HG02870 (cell line): ENCODE measurements at regions not wholly inside any gene's neighbourhood (a gene's known extent, or its start where the extent isn't known, plus 50 kb on each side); places are given as distances from the start of the nearest gene placed in this dataset.
"Not testable (repeated sequence)": the region's sequence is repeated elsewhere in the genome, so short reads cannot be mapped to it uniquely, and the experiment has no call there.

Experiments used
- ATAC-seq: cut with Tn5 transposase; IDR thresholded peaks from one replicate; pipeline ENCODE4 v1.9.1; 2021; ENCODE audit warnings: mild to moderate bottlenecking, moderate library complexity; ENCODE audit not compliant: unreplicated experiment

- no peak for ATAC-seq
Measured at GRCh38 chr6:60991427-60992028, 1294.5 kb downstream of the KHDRBS2 start.

GRCh38 chr6:60952500-60952899 lies 1333.5 kb downstream of the KHDRBS2 start:
- ATAC-seq, result no peak

GRCh38 chr6:60950221-60950923 lies 1335.7 kb downstream of the KHDRBS2 start:
- ATAC-seq, result not testable (repeated sequence)

GRCh38 chr6:60947416-60947815 lies 1338.6 kb downstream of the KHDRBS2 start:
- not testable (repeated sequence) for ATAC-seq

GRCh38 chr6:60944803-60945202 lies 1341.2 kb downstream of the KHDRBS2 start:
- ATAC-seq, result not testable (repeated sequence)

GRCh38 chr6:60935970-60936369 lies 1350.1 kb downstream of the KHDRBS2 start:
- peak; percentile 63 for ATAC-seq

GRCh38 chr6:60919652-60920051 lies 1366.4 kb downstream of the KHDRBS2 start:
- ATAC-seq, result not testable (repeated sequence)

- ATAC-seq, result not testable (repeated sequence)
Measured at GRCh38 chr6:60903860-60904259, 1382.2 kb downstream of the KHDRBS2 start.

- ATAC-seq, result not testable (repeated sequence)
Measured at GRCh38 chr6:60893374-60893773, 1392.7 kb downstream of the KHDRBS2 start.

GRCh38 chr6:60891606-60892005 lies 1394.4 kb downstream of the KHDRBS2 start:
- ATAC-seq, result no peak

GRCh38 chr6:60877396-60877795 lies 1408.6 kb downstream of the KHDRBS2 start:
- not testable (repeated sequence) for ATAC-seq

- ATAC-seq, result not testable (repeated sequence)
Measured at GRCh38 chr6:60870779-60871178, 1415.2 kb downstream of the KHDRBS2 start.

- ATAC-seq, result no peak
Measured at GRCh38 chr6:60867548-60867947, 1418.5 kb downstream of the KHDRBS2 start.

- not testable (repeated sequence) for ATAC-seq
Measured at GRCh38 chr6:60843175-60843982, 1442.6 kb downstream of the KHDRBS2 start.

GRCh38 chr6:60830726-60831125 lies 1455.3 kb downstream of the KHDRBS2 start:
- ATAC-seq, result not testable (repeated sequence)

- not testable (repeated sequence) for ATAC-seq
Measured at GRCh38 chr6:60822597-60822996, 1463.4 kb downstream of the KHDRBS2 start.

GRCh38 chr6:60818072-60818471 lies 1468.0 kb downstream of the KHDRBS2 start:
- not testable (repeated sequence) for ATAC-seq

- ATAC-seq, result not testable (repeated sequence)
Measured at GRCh38 chr6:60814784-60815183, 1471.2 kb downstream of the KHDRBS2 start.

- not testable (repeated sequence) for ATAC-seq
Measured at GRCh38 chr6:60813897-60814596, 1472.0 kb downstream of the KHDRBS2 start.

GRCh38 chr6:60810216-60810615 lies 1475.8 kb downstream of the KHDRBS2 start:
- ATAC-seq, result not testable (repeated sequence)

GRCh38 chr6:60799146-60799545 lies 1486.9 kb downstream of the KHDRBS2 start:
- not testable (repeated sequence) for ATAC-seq
